Kidney capillary endothelial cell (primary cell): ENCODE measurements at regions not wholly inside any gene's neighbourhood (a gene's known extent, or its start where the extent isn't known, plus 50 kb on each side); places are given as distances from the start of the nearest gene placed in this dataset.
"Not testable (repeated sequence)": the region's sequence is repeated elsewhere in the genome, so short reads cannot be mapped to it uniquely, and the experiment has no call there.

Experiments
- DNase-seq: peaks from one replicate; pipeline ENCODE4 v3.0.0-alpha.2; 2018; ENCODE audit warnings: low spot score

DNA sequence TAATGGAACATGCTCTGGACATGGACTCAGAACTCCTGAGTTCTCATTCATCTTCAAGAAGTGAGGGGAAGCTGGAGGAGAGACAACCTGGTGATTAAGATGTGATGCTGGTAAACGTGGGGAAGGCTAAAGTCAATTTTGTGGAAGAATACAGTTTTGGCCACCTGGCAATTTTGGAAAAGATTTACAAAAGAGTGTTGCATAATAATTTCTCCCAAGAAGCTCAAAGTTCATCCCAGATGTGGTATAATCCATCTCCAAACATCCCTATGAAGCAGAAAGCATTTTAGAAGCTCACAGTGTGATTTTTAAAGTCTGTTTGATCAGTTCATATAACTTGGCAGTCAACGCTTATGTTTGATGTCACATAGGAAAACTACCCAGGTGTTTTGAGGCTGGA is 208.7 kb downstream of the LMX1A start:
- DNase-seq = no peak

DNA sequence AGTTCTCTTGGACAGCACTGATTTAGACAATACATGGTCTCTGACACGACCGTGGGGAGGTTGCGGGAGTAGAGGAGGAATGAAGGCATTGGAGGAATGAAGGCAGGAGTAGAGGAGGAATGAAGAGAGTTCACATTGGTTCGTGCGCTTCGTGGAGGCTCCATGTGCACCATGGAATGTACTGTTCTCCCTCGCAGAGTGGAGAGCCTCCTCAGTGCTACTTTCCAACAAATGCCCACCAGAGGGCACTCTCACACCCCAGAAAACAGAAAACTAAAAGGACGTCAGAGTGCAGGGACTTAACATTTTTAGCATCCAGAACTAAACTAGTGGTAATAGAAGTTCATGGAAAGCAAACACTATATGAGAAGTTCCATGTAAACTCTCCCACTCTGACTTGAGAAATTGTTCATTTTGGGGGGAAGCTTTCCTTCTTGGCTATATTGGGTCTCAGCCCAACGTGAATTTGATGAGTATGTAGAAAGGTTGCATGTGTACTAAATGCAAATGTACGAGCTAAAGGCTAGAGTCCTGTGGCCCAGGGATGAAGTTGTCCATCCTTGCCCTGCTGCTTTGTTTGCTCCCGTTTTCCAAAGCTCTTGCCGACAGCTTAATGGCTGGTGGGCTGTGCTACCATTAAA is 211.6 kb downstream of the LMX1A start:
- peak; percentile 50 for DNase-seq

DNA sequence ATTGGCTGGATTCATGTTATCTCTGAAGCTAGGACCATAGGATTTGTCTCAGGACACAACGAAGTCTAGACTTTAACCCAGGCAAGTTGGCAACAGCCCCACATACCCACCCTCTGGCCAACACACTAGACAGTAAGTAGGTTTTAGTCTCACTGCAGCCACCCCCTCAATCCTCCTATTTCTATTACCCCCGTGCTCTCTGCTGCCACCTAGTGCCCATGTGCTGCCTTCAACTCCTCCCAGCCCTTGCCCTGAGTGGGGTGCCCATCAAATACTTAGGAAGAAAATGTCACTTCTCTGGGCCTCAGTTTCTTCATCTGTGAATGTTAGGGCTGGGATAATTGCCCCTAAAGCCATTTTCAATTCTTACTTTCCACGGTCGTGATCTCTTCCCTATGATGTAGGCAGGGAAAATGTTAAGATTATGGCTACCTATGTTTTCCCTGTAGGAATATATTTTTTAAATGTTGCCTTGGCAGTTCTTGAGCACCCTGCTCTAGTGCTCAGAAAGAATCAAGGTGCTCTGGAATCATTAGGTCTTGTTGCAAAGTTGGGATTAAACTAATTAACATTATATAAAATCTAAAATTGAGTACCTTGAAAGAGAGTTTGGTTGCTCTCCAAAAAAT is 213.0 kb downstream of the LMX1A start:
- no peak for DNase-seq

DNA sequence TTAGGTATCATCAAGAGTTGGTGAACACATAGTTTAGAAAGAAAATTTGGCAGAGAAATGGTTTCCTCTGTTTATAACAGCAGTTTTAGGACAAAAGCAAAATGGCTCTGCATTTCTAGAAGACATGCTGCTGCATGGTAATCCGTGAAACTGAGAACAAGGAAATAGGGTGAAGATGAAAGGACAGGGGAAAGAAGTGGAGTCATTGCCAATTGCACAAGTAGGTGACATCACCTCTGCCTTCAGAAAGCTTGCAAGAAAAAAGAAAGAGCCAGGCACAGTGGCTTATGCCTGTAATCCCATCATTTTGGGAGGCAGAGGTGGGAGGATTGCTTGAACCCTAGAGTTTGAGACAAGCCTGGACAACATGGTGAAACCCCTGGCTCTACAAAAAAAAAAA is 217.6 kb downstream of the LMX1A start:
- no peak for DNase-seq

DNA sequence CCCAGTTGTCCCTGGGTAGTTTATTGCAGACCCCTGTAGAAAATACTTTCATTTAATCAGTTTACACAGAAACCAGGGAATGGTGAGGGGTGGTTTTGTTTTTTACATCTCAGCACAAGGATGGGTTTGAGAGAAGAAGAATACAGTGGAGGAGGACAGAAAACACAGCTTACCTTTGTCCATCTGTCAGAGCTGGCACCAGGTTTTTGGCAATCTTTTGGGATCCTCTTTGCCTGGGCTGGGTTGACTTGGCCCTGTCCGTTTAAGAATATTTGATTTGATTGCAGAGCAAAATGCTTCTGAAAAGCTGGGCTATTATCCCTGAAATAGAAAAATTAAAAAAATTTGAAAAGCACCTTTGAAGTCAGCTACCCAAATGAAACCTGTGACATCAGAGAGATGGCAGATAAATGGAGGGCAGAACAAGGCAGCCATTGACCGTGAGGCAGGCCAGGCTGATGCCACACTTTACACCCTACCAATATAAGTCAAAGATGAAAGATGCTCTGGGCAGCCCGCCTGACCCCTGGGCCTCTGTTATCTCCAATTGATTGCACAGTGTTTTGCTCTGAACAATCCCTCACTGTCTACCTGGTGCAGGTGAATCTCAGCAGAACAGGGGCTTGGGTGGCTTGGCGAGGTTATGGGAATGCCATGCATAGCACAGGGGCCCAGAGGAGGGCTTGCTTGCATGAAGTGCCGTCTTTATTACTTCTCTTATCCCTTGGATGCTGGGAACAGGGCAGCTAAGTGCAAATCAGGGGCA is 218.8 kb downstream of the LMX1A start:
- DNase-seq = no peak

DNA sequence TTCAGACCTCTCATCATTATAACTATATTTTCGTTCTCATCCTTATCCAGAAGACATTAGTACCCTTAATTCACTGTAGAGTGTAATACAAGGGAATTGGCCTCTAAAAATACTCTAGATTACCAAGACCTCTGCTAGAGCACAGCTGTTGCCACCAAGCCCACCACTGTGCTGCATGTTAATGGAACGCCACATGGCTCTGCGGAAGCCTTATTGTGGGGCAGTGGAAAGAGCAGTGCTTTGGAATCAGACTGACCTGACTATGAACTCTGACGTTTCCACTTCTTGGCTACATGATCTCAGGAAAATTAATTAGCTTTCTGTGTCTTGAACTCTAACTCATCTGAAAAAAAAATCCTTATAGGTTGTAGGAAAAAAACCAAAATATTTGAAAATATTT is 222.1 kb downstream of the LMX1A start:
- DNase-seq = no peak

DNA sequence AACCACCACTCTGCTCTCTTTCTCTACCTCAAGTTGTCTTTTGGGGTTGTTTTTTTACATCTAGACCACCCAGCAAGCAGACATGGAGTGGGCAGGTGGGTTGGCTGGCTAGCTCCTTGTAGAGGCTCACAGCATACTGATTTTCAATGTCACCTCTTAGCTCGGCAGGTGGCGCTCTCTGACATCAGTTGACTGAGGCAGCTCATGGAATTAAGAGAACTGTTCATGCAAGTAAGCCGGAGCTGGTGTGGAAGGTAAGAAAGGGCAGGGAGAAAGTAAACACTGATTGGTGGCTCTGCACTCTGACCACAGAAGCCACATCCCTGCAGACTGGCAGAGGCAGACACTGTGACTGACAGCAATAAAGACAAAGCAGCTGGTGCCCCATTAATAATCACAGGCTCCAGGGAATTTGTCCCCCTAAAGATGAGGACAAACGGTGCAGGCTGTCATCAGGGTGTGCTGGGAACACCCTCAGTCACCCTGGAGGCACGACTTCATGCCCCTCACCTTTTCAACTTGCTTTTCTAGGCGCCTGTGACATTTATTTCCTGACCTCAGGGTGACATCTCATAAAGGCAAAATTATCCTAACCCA is 226.8 kb downstream of the LMX1A start:
- DNase-seq = peak; percentile 38

DNA sequence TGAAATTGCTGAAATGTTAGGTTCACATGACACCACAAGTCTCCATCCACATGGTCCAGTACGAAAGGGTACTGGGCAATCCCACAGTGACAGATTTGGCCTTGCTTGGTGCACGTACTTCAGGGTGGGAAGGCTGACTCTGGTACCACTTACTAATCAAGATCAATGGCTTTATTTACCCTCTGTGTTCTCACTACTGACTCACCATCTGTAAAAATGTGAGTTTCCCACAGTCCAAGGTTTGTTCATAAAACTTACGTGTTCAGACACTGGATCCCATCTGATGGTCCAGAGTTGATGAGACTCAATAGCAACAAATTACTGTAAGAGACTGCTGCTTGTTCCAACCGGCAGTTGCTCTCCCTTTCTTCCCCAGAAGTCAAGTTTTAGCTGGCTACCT is 231.7 kb downstream of the LMX1A start:
- no peak for DNase-seq

DNA sequence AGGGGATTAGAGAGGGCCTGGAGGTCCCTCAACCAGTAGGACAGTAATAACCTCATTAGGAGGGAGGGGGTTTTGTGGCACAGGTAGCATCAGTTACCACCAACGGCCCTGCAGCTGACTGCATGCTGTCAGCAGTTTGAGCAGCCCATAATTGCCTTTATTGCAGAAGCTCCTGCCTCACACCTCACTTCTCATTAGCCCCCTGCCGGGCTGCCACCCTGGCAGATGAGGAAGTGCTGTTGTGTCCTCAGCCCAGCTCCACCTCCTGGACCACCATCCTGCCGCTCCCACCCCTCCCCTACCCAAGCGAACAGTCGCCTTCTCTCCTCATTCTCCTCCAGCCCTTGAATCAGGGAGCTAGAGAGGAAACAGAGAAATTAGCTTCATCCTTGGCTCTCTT is 237.4 kb downstream of the LMX1A start:
- no peak for DNase-seq

DNA sequence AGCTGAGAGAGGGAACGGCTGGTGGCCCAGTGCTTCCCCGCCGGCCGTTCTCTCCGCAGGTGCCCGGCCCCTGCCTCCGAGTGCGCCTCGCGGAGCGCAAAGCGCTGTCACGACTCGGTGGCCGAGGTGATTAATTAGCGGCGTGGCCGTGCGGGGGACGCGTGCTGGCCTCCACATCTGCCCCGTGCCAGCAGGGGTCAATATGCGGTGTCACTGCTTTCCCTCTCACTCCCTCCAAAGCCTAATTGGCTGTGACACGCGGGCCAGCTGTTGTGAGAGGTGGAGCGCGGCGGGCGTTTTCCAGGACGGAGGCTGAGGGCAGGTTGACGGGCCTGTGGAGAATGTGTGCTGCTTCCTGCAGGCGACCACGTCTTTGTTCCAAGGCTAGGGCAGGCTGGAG is 239.0 kb downstream of the LMX1A start:
- DNase-seq = no peak

DNA sequence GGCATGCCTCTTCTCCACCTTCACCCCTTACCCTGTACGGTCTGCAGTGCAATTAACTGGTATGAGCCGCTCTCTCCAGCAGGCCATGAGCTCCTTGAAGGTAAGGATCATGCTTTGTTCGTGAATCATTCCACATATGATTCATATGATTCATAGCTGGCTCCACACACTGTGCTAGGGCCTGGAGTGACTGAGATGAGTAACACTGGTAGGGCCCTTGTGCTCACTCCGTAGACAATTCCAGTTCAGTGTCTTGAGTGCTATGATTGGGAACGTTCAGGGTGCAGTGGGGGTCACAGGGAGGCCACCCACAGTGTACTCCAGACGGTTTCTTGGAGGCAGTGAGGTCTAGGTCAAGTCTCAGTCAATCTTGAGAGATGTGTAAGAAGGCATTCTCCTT is 239.8 kb downstream of the LMX1A start:
- DNase-seq = peak; percentile 77

DNA sequence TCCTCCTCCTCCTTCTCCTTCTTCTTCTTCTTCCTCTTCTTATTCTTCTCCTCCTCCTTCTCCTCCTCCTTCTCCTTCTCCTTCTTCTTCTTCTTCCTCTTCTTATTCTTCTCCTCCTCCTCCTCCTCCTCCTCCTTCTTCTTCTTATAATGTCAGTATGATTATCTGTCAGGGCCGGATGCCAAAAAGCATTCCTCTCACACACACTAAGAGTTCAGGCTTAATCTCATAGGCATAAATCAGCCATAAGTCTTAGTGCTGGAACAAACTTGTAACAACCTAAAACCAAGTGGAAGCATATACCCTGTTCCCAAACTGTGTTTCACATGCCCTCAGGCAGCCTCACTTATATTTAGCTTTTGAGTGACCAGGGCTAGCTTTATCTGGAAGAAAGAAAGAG is 240.3 kb downstream of the LMX1A start:
- DNase-seq = no peak

DNA sequence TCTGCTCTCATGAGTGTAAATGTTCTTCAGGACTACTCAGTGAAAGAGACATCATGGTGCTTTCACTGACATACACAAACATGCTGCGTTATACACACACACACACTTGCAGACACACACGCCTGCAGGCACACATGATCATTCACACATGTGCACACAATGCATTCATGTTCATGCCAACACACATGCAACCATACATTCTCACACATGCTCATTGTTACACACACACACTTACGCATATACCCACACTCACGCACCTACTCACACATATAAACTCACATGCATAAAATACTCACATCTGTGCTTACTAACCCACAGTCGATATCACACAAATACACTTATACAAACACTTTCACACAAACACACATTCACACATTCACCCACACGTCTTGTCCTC is 241.6 kb downstream of the LMX1A start:
- no peak for DNase-seq

DNA sequence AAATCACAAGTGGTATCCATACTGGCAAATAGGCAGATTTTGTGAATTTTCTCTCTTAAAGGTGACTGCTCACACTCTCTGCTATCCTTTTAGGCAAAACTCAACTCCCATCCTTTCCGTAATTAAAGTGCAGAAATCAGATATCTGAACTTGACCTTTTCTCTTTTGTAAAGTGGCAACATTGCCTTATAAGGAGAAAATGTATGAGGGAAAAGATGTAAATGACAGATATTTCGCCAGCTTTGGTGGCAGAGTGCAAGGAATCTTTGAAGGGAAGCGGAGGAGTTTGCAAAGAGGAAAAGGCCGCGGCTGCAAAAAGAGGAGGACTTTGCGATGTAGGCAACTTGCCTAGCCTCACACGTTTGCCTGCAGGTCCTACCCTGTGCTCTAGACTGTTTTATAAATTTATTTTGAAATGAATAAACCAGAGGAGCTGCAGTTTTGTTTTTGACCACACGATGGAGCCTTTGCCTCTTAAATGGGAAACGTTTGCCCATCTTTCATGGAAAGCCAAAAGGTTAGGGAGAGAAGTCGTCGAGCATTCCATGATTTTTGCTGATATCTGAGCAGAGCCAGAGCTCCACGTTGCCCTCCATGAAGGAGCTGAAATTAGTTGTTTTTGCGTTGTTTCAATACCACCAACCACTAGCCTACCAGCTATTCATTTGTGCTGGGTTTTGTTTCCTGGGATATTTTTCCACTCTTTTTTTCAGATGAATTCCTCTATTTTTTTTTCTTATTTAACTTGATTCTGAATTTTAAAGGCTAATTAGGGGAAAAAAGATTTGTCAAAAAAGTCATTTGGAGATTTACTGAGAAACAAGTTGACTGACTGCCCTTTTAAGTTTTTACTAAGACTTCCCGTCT is 242.3 kb downstream of the LMX1A start:
- DNase-seq = peak; percentile 43

DNA sequence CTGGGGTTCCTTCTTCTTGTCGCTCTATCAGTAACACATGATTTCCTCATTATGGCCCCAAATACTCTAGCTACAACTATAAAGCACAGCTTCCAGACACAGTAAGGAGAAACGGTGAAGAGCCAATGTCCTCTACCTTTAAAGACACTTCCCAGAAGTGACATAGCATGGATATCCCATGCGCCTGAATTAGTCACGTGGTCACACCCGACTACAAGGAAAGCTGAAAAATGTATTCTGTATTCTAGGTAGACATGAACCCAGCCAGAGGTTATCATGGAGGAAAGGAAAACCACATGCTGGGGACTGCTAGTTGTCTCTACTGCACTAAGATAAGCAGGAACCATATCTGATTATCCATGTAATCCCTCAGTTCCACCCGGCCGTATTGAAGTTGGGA is 244.3 kb downstream of the LMX1A start:
- no peak for DNase-seq

DNA sequence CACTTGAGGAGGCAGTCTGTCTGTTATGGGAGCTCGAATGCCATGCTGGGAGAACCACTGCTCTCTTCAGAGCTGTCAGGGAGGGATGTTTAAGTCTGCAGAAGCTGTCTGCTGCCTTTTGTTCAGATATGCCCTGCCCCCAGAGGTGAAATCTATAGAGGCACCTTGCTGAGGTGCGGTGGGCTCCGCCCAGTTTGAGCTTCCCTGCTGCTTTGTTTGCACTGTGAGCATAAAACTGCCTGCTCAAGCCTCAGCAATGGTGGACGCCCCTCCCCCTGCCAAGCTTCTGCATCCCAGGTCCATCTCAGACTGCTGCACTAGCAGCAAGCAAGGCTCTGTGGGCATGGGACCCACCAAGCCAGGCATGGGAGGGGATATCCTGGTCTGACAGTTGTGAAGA is 247.5 kb downstream of the LMX1A start:
- DNase-seq = no peak

DNA sequence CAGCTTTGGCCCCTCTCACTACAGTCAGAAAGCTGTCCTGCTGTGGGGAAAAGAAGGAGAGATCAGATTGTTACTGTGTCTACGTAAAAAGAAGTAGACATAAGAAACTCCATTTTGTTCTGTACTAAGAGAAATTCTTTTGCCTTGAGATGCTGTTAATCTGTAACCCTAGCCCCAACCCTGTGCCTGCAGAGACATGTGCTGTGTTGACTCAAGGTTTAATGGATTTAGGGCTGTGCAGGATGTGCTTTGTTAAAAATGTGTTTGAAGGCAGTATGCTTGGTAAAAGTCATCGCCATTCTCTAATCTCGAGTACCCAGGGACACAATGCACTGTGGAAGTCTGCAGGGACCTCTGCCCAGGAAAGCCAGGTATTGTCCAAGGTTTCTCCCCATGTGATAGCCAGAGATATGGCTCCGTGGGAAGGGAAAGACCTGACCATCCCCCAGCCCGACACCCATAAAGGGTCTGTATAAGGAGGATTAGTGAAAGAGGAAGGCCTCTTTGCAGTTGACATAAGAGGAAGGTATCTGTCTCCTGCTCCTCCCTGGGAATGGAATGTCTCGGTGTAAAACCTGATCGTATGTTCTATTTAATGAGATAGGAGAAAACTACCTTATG is 263.9 kb downstream of the LMX1A start:
- not testable (repeated sequence) for DNase-seq

DNA sequence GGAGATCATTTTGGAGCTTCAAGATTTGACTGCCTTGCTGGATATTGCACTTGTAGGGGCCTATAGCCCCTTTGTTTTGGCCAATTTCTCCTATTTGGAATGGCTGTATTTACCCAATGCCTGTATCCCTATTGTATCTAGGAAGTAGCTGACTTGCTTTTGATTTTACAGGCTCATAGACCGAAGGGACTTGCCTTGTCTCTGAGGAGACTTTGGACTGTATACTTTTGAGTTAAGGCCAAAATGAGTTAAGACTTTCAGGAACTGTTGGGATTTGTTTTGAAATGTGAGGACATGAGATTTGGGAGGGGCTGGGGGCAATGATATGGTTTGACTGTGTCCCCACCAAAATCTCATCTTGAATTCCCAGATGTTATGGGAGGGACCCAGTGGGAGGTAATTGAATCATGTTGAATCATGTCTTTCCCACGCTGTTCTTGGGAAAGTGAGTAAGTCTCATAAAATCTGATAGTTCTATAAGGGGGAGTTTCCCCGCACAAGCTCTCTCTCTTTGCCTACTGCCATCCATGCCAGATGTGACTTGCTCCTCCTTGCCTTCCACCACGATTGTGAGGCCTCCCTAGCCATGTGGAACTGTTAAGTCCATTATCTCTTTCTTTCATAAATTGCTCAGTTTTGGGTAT is 276.1 kb downstream of the LMX1A start:
- DNase-seq = no peak

DNA sequence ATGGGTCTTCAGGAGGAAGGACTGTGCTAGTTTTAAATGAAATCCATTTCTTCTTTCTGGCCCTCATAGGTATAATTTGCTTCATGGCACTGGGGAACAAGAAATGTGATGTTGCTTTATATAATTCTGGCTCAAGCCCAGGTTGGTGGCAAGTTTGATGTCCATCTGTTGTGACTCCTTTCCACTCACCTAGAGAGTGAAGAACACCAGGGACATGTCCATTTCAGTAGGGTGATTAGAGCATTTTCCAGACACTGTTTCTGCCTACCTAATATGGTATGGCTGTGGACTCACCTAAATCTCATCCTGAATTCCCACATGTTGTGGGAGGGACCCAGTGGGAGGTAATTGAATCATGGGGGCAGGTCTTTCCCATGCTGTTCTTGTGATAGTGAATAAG is 278.1 kb downstream of the LMX1A start:
- DNase-seq = no peak

DNA sequence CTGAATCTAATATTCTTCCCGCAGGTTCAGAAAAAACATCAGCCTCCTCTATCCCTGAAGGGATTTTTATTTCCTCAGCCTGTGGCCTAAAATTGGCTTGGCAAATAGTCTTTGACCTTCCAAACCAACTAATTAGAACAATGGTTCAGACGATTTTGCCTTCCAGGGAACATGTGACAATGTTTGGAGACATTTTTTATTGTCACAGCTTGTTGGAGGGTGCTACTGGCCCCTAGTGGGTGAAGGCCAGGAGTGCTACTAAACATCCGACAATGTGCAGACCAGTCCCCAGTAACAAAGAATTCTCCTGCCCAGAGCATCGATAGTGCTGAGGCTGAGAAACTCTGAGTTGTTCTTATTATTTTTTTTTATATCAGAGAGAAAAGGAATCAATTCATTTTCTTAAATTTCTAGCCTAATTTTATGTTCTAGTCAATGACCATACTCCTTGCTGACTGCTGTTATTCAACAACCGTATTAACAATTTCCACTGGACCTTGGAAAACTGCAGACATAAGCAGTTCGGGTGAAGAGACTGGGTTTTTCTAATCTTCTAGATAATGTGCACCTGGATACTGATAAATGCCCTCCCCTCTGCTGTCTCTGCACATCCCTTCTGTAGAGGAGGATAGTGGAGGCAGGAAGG is 280.7 kb downstream of the LMX1A start:
- peak; percentile 25 for DNase-seq
